NCI-H2107 treated with DMSO at 0.1 percent for 48 hours (cell line): ENCODE measurements at regions not wholly inside any gene's neighbourhood (a gene's known extent, or its start where the extent isn't known, plus 50 kb on each side); places are given as distances from the start of the nearest gene placed in this dataset.
A peak's percentile ranks its signal among the peaks of the same experiment; 100 is the strongest.

ENCODE experiments used
- DNase-seq: peaks from one replicate; lab custom pipeline; 2025; ENCODE audit not compliant: unreplicated experiment; lab: John Stamatoyannopoulos, UW

GRCh38 chr3:127106053-127106452 lies 86.9 kb upstream of the PRR23E start:
- DNase-seq = no peak

DNA sequence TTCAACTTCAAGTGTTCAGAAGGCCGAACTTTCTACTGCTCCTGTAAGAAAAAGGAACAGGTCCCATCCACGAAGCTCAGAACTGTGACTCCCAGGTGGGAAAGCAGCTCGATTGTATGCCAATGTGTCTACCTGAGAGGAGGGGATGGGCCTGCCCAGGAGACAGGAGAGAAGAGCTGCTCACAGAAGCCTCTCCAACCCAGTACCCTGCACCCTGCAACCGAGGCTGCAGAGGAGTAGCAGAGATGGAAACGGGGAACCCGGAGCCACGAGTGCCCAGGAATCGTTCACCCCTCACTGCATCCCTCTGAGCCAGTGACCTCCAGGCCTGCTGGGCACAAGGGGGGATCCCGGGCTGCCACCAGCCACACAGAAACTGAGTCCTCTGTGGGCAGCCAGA lies 86.5 kb upstream of the PRR23E start:
- no peak for DNase-seq

- no peak for DNase-seq
Measured at GRCh38 chr3:127107002-127107401, 85.9 kb upstream of the PRR23E start.

GRCh38 chr3:127107491-127108375 lies 85.2 kb upstream of the PRR23E start:
- DNase-seq = no peak

- no peak for DNase-seq
Measured at GRCh38 chr3:127108796-127109195, 84.1 kb upstream of the PRR23E start.

DNA sequence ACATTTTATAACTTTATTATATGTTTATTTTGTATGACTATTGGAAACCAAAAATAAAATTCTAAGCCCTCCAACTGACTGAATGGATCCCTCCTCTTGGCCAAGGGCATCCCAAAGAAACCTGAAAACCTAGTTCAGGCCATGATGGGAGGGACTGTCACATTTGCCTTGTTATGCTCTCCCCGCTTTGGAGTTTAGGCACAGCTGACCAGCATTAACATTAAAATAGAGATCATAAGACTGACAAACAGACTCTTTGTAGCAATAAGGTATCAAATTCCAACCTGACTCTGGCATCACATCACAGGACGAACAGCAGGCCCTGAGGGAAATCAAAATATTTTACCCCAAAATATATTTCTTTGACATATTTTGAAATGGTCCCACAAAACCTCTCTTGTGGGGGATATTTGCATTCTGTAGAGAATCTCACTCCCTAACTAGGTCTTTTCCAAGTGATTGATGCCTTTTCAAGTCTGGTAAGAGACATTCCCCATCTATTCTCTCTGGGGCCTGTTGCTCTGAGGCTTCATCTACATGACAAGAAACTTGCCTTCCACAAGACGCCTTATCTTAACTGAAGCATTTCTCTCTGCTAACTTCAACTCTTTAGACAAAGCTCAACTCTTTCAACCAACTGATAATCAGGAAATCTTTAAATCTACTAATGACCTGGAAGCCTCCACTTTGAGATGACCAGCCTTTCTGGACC lies 81.8 kb upstream of the PRR23E start:
- no peak for DNase-seq

GRCh38 chr3:127112796-127113570 lies 79.9 kb upstream of the PRR23E start:
- no peak for DNase-seq

GRCh38 chr3:127113571-127113891 lies 79.4 kb upstream of the PRR23E start:
- DNase-seq = no peak

DNA sequence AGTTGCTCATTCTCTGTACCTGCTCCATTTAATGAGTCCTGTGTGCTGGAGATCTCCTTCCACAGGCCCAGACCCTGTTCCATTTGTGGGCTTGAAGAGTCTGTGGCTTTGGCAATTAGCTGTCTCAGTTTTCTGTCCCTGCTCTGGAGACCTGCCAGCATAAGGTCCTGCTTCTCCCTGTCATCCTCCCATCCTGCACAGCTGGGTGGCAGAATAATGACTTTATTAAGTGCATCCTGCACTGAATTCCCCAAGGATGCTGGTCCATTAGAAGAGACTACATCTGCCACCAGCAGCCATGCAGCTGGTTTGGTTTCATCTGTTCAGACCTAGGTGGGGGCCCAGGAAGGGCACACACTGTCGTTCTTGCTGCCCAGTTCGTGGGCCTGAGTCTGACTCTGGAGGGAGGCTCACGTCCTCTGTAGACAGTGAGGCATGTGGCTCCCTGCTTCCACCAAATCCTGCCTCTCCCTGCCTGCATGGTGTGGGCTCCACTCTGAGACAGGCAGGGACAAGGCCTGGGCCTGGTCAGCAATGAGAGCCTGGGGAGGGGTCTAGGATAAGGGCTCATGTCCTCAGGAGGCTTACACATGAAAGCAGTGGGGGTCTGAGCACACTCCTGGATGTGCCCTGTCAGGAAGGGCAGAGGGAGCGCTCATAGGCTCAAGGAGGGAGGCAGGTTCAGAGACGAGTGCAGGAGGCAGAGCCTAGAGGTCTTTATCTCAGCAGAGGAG lies 78.4 kb upstream of the PRR23E start:
- DNase-seq = peak; percentile 88

DNA sequence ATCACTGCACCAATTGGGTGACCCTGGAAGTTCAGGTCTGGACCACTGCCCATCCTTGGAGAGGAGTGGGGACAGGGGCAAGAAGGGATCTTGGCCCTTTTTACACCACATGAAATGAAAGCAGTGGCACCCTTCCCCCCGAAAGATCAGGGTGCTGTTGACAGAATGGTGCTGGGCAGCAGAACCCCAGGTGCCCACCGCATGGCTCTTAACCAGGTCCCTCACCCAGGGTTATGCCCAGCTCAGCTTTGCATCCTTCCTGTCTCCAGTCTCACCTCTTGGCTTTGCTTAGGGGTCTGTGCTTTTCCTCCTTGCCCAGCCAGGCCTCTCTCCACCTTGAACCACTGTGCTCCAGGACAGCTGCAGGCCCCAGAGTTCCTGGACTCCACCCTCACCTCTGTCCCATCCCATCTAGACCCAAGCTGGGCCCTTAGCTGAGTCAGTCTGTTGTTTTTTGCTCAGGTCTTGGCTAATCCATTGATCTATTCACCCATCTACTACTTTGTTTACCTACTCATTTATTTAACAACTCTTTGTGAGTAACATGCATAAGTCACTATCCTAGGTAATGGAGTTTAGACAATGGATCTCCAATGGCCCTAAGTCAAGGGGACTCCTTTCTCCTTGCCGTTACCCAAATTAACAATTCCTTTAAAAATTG lies 77.1 kb upstream of the PRR23E start:
- DNase-seq = no peak

DNA sequence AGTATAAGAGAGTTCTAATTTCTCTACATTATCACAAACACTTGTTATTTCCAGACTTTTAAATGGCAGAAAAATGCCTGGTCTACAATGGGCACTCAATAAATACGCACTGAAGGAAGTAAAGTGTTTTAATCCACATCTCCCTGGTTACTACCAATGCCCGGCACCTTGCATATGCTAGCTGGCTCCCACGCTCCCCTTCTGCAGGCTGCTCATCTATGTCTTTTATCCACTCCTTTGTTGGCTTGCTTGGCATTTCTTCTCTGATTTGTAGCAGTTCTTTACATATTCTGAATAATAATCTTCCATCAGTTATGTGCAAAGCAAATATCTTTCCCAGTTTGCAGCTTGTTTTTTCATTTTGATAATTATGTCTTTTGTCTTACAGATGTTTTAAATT lies 74.6 kb upstream of the PRR23E start:
- DNase-seq = no peak

DNA sequence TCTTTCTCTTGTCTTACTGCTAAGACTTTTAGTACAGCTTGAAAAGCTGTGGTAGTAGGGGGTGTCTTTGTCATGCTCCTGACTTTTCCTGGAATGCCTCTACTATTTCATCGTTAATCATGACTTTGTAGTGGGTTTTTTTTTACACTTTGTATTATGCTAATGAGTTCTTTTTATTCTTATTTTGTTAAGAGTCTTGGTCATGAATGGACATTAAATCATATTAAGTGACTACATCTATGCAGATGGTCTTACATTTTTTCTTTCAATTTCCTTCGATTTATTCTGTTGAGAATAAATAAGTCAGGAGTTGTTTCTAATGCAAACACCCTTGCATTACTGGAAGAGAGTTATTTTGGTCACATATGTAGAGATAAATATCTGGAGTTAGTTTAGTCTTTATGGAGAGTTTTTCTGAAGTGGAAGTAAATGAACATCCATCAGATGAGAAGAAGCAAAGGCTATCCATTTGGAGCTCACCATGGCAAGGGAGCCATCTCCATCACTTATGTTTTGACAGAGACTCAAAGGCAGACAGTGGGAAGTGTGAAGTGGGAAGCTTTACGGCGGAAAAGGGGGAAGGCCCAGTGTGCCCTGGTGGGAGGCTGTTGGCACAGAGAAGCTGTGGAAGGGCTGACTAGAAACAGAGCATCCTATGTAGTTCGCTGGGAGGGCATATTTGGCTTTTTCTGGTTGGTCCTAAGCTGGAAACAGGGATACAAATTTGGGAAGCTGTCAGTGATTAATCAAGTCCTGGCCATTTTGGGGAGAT lies 73.1 kb upstream of the PRR23E start:
- DNase-seq = no peak

DNA sequence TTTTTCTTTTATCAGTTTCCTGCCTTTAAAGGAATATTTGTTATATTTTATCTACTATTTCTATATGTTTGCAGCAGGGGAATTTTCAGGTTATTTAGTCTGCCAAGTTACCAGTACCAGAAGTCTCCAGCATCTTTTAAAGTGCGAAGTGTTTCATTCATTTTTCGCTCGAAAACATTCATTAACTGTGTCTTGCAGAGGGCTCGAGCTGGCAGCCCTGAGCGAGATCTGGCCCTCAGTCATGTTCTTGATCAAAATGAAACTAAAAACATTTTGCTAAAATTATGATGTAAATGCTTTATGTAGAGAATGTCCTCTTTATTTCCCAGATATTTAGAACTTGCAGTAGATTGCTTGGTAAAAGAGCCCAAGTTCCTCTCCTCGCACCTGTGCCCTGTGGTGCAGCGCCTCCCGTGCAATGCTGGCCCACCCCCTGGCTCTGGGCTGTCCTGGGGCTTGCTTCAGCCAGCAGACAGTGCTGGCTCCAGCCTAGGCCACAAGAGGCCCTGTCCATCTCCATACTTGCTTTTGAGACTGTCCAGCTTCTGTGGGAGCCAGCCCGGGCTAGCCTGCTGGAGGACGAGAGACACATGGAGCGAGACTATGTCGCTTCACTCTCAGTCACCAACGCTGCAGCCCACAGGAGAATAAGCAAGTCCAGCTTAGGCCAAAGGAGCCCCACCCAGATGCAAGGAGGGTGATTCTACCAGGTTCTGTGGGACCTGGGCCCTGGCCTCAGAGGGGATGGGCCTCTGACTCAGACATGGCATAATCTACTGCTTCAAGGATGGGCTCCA lies 71.9 kb upstream of the PRR23E start:
- DNase-seq = no peak

DNA sequence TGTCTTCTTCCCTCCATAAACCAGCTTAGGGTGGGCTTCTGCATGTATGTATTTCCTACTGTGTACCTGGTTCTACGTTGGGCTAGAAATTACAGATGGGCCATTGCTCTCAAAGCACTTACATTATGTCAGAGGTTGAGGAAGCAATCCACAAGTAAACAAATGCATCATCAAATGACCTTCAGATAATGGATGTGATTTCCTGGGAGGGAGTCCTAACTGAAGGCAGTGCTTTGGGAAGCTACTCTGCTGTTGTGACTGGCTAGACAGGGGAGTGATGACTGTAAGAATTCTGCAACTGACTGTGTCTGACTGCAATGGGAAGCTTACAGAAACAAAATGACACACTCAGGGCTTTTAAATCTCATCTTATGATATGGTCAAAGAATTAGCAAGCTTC lies 71.0 kb upstream of the PRR23E start:
- no peak for DNase-seq

DNA sequence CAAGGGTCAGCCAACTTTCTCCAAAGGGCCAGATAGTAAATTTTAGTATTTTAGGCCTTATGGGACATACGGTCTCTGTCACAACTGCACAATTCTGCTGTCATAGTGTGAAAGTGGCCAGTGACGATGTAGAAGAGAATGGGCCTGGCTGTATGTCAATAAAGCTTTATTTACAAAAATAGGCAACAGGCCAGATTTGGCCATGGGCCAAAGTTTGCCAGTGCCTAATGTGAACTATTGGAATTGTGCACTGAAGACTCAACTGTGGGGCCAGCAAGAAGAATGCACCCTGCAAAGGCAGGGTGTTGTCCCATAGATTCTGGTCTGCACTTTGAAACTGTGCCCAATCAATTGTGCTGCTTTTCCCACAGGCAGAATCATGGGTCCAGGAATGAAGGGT lies 69.4 kb upstream of the PRR23E start:
- no peak for DNase-seq

GRCh38 chr3:127124120-127124519 lies 68.8 kb upstream of the PRR23E start:
- DNase-seq = no peak

GRCh38 chr3:127131424-127132170 lies 61.3 kb upstream of the PRR23E start:
- DNase-seq = no peak

DNA sequence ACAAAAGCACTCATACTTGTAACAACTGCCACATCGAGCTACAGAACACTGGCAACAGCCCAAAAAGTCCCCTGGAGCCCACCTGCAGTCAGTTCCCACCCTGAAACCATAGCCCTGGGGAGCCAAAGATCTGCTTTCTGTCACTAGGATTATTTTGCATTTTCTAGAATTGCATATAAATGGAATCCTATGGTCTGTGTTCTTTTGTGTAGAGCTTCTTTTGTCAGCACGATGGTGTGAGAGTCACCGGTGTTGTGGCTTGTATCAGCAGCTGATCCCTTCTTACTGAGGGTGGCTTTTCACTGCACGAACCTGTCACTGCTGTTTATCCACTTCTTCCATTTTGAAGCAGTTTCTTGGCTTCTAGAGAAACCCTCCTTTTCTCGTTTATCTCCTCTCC lies 60.1 kb upstream of the PRR23E start:
- DNase-seq = no peak
